Common myeloid progenitor, CD34-positive (primary cell): ENCODE measurements at regions not wholly inside any gene's neighbourhood (a gene's known extent, or its start where the extent isn't known, plus 50 kb on each side); places are given as distances from the start of the nearest gene placed in this dataset.

Experiments
- CTCF ChIA-PET: fragments of 350-600 bp; sonication (Branson Sonifier 250); formaldehyde crosslinking; loops from one replicate; lab custom pipeline; 2021; ENCODE audit warnings: antibody characterized with exemption; lab: Charles Lee
- POLR2A ChIA-PET: fragments of 350-600 bp; sonication (Branson Sonifier 250); formaldehyde crosslinking; loops from one replicate; lab custom pipeline; 2021; ENCODE audit warnings: antibody characterized with exemption; lab: Charles Lee
- DNase-seq, 3 donors: peaks; one replicate each; pipeline versions ENCODE4 v3.0.0 to v3.0.0-alpha.2; 2013
- H3K27ac ChIP-seq, 2 experiments: 1 replicate in 1 of 2; 2 replicates in 1 of 2; pipeline ENCODE4 v1.7.0; 2013; ENCODE audit warnings: inconsistent platforms in 2 of 2, low read length in 2 of 2, mild to moderate bottlenecking in 2 of 2, low read depth in 1 of 2, moderate library complexity in 1 of 2; ENCODE audit not compliant: severe bottlenecking in 2 of 2, insufficient read depth in 1 of 2, poor library complexity in 1 of 2
- H3K27me3 ChIP-seq, 5 experiments: replicated peaks in 2 of 5; 1 replicate in 3 of 5; 2 replicates in 2 of 5; pipeline versions ENCODE4 v1.6.1 to v1.7.0; 2013; ENCODE audit warnings: low read length in 4 of 5, mild to moderate bottlenecking in 2 of 5, moderate library complexity in 2 of 5, inconsistent platforms in 1 of 5; ENCODE audit not compliant: insufficient read depth in 5 of 5, control insufficient read depth in 4 of 5
- H3K36me3 ChIP-seq, 4 experiments: 1 replicate in 2 of 4; 2 replicates in 2 of 4; pipeline versions ENCODE4 v1.6.1 to v1.7.0; 2013; ENCODE audit warnings: low read length in 3 of 4, control low read depth in 1 of 4, mild to moderate bottlenecking in 1 of 4; ENCODE audit not compliant: control insufficient read depth in 4 of 4, insufficient read depth in 4 of 4
- H3K4me1 ChIP-seq, 4 experiments: 1 replicate in 3 of 4; 2 replicates in 1 of 4; pipeline versions ENCODE4 v1.6.1 to v1.7.1; 2013; ENCODE audit warnings: low read length in 3 of 4, mild to moderate bottlenecking in 3 of 4, control low read depth in 1 of 4, inconsistent platforms in 1 of 4, moderate library complexity in 1 of 4; ENCODE audit not compliant: control insufficient read depth in 4 of 4, insufficient read depth in 4 of 4; ENCODE audit errors: control extremely low read depth in 1 of 4
- H3K4me3 ChIP-seq, 7 experiments: 1 replicate in 4 of 7; 2 replicates in 3 of 7; pipeline versions ENCODE4 v1.5.1 to v1.7.0; 2013; ENCODE audit warnings: mild to moderate bottlenecking in 7 of 7, low read length in 6 of 7, moderate library complexity in 6 of 7, inconsistent platforms in 2 of 7, low read depth in 2 of 7, control low read depth in 1 of 7; ENCODE audit not compliant: insufficient read depth in 4 of 7, control insufficient read depth in 1 of 7; ENCODE audit errors: extremely low read depth in 1 of 7
- H3K9me3 ChIP-seq, 5 experiments: 1 replicate in 4 of 5; 2 replicates in 1 of 5; pipeline versions ENCODE4 v1.6.1 to v1.7.1; 2013; ENCODE audit warnings: low read length in 4 of 5, mild to moderate bottlenecking in 2 of 5, inconsistent platforms in 1 of 5, low read depth in 1 of 5, moderate library complexity in 1 of 5; ENCODE audit not compliant: control insufficient read depth in 4 of 5, insufficient read depth in 2 of 5; ENCODE audit errors: control extremely low read depth in 1 of 5
- WGBS: methylation state at CpG from one replicate; pipeline ENCODE4 v1.1.5; 2013; ENCODE audit not compliant: insufficient coverage; 5-methylcytosine and 5-hydroxymethylcytosine counted together

DNA sequence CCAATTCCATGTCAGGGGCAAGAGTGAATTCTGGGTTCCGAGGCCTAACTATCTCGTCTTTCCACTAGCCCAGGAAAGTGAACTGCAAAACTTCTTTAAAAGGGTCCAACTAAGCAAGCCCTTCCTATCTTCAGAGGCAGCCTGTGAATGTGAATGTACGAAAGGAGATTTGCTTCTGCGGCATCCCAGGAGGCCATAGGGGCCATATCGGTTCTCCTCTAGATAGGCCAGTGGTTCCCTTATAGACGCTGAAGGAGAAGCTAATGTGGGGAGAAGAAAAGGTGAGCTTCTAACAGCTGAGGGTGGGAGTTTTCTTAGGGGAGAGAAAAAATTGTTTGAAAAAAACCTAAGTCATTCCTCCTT is 128.0 kb upstream of the C1orf174 start:
- ChIA-PET CTCF (no interaction called here), POLR2A (no interaction called here)

DNA sequence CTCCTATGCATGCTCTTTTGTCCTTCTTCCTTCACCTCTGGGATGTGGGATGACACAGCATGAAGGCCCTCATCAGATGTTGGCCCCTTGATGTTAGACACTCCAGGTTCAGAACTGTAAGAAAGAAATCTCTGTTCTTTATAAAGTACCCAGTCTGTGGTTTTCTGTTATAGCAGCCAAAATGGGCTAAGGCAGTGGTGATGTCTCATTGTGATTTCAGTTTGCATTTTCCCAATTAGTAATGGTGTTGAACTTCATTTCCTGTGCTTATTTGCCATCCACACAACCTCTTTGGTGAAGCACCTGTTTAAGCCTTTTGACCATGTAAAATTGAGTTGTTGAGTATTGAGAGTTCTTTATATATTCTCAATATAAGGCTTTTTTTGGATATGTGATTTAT is 129.3 kb upstream of the C1orf174 start:
- ChIA-PET POLR2A (no interaction called here), CTCF (no interaction called here)
- H3K36me3 ChIP-seq, result no peaks in the 10 kb centered on the region
- DNase-seq, result no peak
- H3K27ac ChIP-seq, result no peak overlapping the region
- H3K27me3 ChIP-seq, result peaks cover 0 to 41% (median under 1%) of the 10 kb centered on the region in 5 experiments
- H3K9me3 ChIP-seq, result peaks cover 0 to 4% (median 1%) of the 10 kb centered on the region in 5 experiments
- H3K4me1 ChIP-seq, result no peaks in the 10 kb centered on the region
- H3K4me3 ChIP-seq, result no peak overlapping the region

More for the DNA sequence above, 128.0 kb upstream of the C1orf174 start:
- no peak for DNase-seq
- no peaks in the 10 kb centered on the region for H3K4me1 ChIP-seq
- no peak overlapping the region for H3K4me3 ChIP-seq
- H3K27ac ChIP-seq, result no peak overlapping the region
- WGBS, result 88% methylated on average over 4 of the region's 6 CpGs
- H3K36me3 ChIP-seq, result no peaks in the 10 kb centered on the region
- H3K9me3 ChIP-seq, result peaks cover 0 to 4% (median 1%) of the 10 kb centered on the region in 5 experiments
- H3K27me3 ChIP-seq, result peaks cover 0 to 37% (median 0%) of the 10 kb centered on the region in 5 experiments

DNA sequence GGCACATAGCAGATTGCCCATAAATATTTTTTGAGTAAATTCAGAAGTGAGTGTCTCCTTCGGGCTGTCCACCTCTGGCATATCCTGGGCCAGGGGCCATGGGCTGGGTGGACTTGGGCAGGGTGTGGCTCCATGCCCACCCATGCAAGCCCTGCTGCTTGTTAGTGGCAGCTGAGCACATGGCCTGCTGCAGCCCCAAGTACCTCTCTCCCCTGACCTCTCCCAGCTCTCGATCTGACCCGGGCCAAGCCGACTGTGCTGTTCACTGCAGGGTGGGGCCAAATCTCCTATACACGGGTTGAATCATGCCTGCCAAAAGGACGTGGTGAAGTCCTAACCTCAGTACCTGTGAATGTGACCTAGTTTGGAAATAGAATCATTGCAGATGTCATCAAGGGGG is 132.5 kb upstream of the C1orf174 start:
- WGBS, result 91% methylated on average over 6 of the region's 6 CpGs
- Histone ChIP-seq H3K9me3 (peaks cover 0 to 4% (median 1%) of the 10 kb centered on the region in 5 experiments), H3K27ac (no peak overlapping the region), H3K27me3 (peaks cover 0 to 28% (median 2%) of the 10 kb centered on the region in 5 experiments), H3K4me3 (no peak overlapping the region), H3K4me1 (no peaks in the 10 kb centered on the region), H3K36me3 (no peaks in the 10 kb centered on the region)
- CTCF ChIA-PET, result no interaction called here
- no peak for DNase-seq
- POLR2A ChIA-PET, result no interaction called here

DNA sequence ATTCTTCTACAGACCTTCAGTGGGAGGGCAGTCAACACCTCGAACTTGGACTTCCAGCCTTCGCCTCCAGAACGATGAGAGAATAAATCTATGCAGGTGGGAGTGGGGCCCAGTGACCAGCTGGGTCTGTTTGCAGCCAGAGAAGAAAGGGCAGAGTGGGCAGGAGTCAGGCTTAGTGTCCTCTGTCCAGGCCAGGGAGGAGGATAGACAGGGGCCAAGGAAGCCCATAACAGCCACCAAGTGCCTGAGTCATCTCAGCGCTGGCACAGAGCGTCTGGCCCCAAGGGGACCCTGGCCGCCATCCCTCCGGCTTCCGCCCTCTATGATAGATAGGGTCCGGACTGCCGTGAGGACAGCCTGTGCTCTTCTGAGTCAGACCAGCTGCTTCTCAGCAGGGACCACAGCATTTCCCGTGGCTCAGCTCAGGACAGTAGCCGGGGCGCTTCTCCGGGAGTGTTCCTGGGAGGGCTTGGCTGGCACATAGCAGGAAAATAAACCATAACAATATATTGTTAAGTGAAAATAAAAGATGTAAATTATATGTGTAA is 133.1 kb upstream of the C1orf174 start:
- 87% methylated on average over 9 of the region's 14 CpGs for WGBS
- Histone ChIP-seq H3K9me3 (peaks cover 0 to 4% (median 1%) of the 10 kb centered on the region in 5 experiments), H3K27ac (no peak overlapping the region), H3K4me1 (no peaks in the 10 kb centered on the region), H3K36me3 (no peaks in the 10 kb centered on the region), H3K4me3 (no peak overlapping the region), H3K27me3 (peaks cover 0 to 21% (median 2%) of the 10 kb centered on the region in 5 experiments)
- DNase-seq, result no peak
- CTCF ChIA-PET, result no interaction called here
- POLR2A ChIA-PET, result no interaction called here

DNA sequence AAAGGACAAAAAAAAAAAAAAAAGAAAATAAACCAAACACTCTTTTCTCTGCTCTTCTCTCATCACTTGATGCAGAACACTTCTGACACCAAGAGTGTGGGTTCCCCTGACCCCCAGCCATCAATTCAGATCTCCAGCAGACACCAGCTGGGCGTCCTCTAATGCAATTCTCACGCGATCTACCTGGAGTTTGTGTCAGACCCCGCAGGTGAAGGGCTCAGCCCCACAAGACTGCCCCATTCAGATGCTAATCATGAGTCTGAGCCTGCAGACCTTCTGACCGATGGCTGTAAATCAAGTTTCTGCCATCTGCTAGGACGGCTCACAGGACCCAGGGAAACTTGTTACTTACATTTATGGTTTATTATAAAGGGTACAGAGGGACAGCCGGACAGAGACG is 133.6 kb upstream of the C1orf174 start:
- Histone ChIP-seq H3K4me1 (no peaks in the 10 kb centered on the region), H3K27me3 (peaks cover 0 to 20% (median 2%) of the 10 kb centered on the region in 5 experiments), H3K27ac (no peak overlapping the region), H3K4me3 (no peak overlapping the region), H3K9me3 (peaks cover 0 to 4% (median 1%) of the 10 kb centered on the region in 5 experiments), H3K36me3 (no peaks in the 10 kb centered on the region)
- WGBS, result 74% methylated on average over 7 of the region's 8 CpGs
- POLR2A ChIA-PET, result no interaction called here
- CTCF ChIA-PET, result no interaction called here
- no peak for DNase-seq

DNA sequence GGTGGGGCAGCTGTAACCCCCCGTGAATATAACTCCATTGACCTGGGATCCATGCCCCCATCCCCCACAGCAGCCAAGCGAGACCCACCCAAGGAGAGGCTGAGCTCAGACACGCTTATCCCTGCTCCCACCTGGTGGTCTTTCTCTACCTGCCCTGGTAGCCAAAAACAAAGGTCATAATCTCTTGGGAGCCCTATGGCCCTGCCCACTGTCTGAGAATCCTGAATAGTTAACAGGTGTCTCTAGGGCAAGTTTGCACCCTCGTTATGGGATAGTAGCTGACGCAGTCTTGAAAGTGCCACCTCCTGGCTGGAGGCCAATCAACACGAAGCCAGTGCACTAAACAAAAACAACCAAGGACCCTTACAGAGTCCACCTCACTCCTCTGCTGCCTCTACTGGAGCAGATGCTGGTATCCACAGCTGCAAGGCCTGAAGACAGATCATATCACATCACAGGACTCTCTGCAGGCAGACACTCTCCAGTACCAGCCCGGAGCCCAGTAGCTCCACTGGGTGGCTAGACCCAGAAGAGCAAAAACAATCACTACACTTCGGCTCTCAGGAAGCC is 134.3 kb upstream of the C1orf174 start:
- POLR2A ChIA-PET, result no interaction called here
- CTCF ChIA-PET, result interaction anchor here (0.6 kb wide), 1 partner anchor 10 kb away, joined by 3 read pairs; no protein-coding TSS in a partner anchor
- no peak for DNase-seq
- no peaks in the 10 kb centered on the region for H3K4me1 ChIP-seq
- WGBS, result 93% methylated on average over 8 of the region's 8 CpGs
- no peaks in the 10 kb centered on the region for H3K36me3 ChIP-seq
- H3K27me3 ChIP-seq, result peaks cover 0 to 20% (median 2%) of the 10 kb centered on the region in 5 experiments
- no peak overlapping the region for H3K27ac ChIP-seq
- H3K9me3 ChIP-seq, result peaks cover 0 to 4% (median 1%) of the 10 kb centered on the region in 5 experiments
- H3K4me3 ChIP-seq, result no peak overlapping the region

DNA sequence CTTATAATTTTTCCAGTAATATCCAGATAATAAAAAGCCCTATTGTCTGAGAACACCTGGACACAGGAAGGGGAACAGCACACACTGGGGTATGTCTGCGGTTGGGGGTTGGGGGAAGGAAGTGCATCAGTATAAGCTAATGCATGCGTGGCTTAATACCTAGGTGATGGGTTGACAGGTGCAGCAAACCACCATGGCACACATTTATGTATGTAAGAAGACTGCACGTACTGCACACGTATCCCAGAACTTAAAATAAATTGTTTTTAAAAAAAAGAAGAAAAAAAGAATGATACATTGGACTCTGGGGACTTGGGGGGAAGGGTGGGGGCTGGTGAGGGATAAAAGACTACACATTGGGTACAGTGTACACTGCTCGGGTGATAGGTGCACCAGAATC is 144.9 kb upstream of the C1orf174 start:
- POLR2A ChIA-PET, result no interaction called here
- H3K4me3 ChIP-seq, result no peak overlapping the region
- H3K36me3 ChIP-seq, result no peaks in the 10 kb centered on the region
- no peak for DNase-seq
- H3K9me3 ChIP-seq, result peaks cover 0 to under 1% (median 0%) of the 10 kb centered on the region in 5 experiments
- H3K27me3 ChIP-seq, result peaks cover 0 to 29% (median 2%) of the 10 kb centered on the region in 5 experiments
- 100% methylated on average over 1 of the region's 5 CpGs for WGBS
- CTCF ChIA-PET, result interaction anchor here (0.7 kb wide), 1 partner anchor 11 kb away, joined by 3 read pairs; no protein-coding TSS in a partner anchor
- H3K27ac ChIP-seq, result no peak overlapping the region
- H3K4me1 ChIP-seq, result no peaks in the 10 kb centered on the region
